ENCODE measurements at regions not wholly inside any gene's neighbourhood (a gene's known extent, or its start where the extent isn't known, plus 50 kb on each side); places are given as distances from the start of the nearest gene placed in this dataset.

DNA sequence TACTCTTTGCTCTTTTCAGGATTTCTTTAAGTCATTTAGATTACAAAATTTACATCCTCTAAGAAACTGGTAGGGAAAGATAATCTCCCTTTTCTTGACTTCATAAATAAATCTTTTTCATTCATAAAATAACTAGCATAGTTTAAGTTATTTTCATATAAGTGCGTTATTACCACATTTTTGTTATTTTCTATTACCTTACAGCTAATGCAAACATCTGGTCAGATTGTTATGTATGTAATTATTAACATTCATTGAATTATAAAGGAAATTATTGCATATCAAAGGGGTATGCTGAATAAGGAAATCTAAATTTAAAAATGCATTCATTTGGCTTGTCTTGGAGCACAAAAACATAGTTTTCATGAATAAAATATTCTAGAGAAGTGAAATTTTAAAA lies 55.3 kb upstream of the SLITRK1 start:
- TF ChIP-seq EZH2 (IDR thresholded peaks at IDR 0.05) (no peak), POLR2AphosphoS5 (IDR thresholded peaks at IDR 0.05; ENCODE audit: borderline replicate concordance, low read depth, low read length) (no peak)
